SU-DHL-6 (cell line): ENCODE measurements at regions not wholly inside any gene's neighbourhood (a gene's known extent, or its start where the extent isn't known, plus 50 kb on each side); places are given as distances from the start of the nearest gene placed in this dataset.

Experiments used
- EZH2phosphoT487 ChIP-seq: fragments of 200-600 bp; sonication (generic), shearing (Covaris generic); conservative IDR thresholded peaks from 2 replicates; pipeline ENCODE4 v1.6.1; 2018; ENCODE audit warnings: mild to moderate bottlenecking, antibody characterized with exemption, low read length, moderate library complexity, mixed read lengths
- TF ChIP-seq, protein P1 (sequence below): fragments of 200-600 bp; sonication (generic); IDR thresholded peaks from one replicate; pipeline ENCODE4 v1.5.1; 2017; ENCODE audit warnings: antibody characterized with exemption, mild to moderate bottlenecking, low read length, moderate library complexity; ENCODE audit not compliant: insufficient read depth, poor library complexity, severe bottlenecking

DNA sequence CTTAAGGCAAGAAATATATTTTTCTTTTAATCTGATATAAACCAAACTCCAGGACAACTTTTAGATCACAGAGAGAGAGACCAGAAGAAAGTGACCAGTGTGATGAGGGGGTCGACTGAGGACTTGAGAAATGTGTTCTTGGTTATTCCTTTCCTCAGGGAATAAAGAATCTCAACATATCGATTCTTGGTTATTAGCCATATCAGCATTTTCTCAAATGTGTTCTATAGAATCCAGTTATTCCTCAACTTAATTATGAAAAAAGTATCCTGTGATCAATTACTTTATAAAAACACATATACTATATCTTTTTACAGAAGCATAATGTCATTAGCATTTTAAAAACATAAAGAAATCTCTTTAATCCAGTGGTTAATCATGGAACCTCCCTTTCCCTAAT, 222.1 kb upstream of the FAM3C start:
- TF ChIP-seq, protein P1, sequence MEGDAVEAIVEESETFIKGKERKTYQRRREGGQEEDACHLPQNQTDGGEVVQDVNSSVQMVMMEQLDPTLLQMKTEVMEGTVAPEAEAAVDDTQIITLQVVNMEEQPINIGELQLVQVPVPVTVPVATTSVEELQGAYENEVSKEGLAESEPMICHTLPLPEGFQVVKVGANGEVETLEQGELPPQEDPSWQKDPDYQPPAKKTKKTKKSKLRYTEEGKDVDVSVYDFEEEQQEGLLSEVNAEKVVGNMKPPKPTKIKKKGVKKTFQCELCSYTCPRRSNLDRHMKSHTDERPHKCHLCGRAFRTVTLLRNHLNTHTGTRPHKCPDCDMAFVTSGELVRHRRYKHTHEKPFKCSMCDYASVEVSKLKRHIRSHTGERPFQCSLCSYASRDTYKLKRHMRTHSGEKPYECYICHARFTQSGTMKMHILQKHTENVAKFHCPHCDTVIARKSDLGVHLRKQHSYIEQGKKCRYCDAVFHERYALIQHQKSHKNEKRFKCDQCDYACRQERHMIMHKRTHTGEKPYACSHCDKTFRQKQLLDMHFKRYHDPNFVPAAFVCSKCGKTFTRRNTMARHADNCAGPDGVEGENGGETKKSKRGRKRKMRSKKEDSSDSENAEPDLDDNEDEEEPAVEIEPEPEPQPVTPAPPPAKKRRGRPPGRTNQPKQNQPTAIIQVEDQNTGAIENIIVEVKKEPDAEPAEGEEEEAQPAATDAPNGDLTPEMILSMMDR = no peak
- no peak for TF ChIP-seq EZH2phosphoT487
